Ascending aorta (tissue), 2 donors: ENCODE measurements at regions not wholly inside any gene's neighbourhood (a gene's known extent, or its start where the extent isn't known, plus 50 kb on each side); places are given as distances from the start of the nearest gene placed in this dataset.

Source experiments
- DNase-seq, 2 donors: peaks; one replicate each; pipeline ENCODE4 v3.0.0-alpha.2; 2019; ENCODE audit warnings: low spot score in 2 of 2
- H3K27ac ChIP-seq, 2 donors: fragments of 200-600 bp; sonication (generic); one replicate each; pipeline ENCODE4 v1.5.1; 2016 to 2017; ENCODE audit warnings: mild to moderate bottlenecking in 1 of 2
- H3K27me3 ChIP-seq: fragments of 200-600 bp; sonication (generic); one replicate; pipeline ENCODE4 v1.5.1; 2017
- H3K36me3 ChIP-seq, 2 donors: fragments of 200-600 bp; sonication (generic); one replicate each; pipeline ENCODE4 v1.5.1; 2016
- H3K4me1 ChIP-seq, 2 donors: fragments of 200-600 bp; sonication (generic); one replicate each; pipeline ENCODE4 v1.5.1; 2016 to 2017; ENCODE audit warnings: mild to moderate bottlenecking in 1 of 2
- H3K4me3 ChIP-seq, 2 donors: fragments of 200-600 bp; sonication (generic); one replicate each; pipeline ENCODE4 v1.5.1; 2016 to 2017; ENCODE audit warnings: mild to moderate bottlenecking in 1 of 2
- H3K9me3 ChIP-seq, 2 donors: fragments of 200-600 bp; sonication (generic); one replicate each; pipeline ENCODE4 v1.5.1; 2016
- CTCF ChIP-seq, 3 experiments: fragments of 200-600 bp in 2 of 3; fragments of 450-650 bp in 1 of 3; sonication (generic) in 2 of 3; IDR thresholded peaks; one replicate each; pipeline ENCODE4 v1.5.1; 2016 to 2019; ENCODE audit warnings: antibody characterized with exemption in 3 of 3, mild to moderate bottlenecking in 1 of 3, moderate library complexity in 1 of 3
- intact Hi-C: fragments of 100-400 bp; cut with DNase I; formaldehyde crosslinking; loops from one replicate; pipeline ENCODE4 v1.15.1; 2023

DNA sequence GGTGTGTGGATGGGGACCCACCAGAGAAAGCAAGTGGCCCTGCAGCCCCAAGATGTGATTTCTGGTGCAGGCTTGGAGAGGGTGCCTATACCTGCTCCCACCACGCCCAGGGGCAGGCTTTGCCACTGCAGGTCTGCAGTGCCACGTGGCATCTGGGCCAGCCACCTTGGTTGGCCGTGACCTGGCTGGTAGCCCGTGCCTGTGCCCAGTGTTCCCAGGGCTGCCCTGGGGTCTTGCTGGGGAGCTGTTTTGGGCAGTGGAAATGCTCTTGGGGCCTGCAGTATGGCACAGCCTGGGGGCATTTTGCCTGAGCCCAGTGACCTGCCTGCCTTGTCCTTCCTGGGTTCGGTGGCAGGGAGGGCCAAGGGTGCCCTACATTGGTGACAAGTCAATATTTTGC is 203.4 kb downstream of the UBE3A start:
- Histone ChIP-seq H3K27ac (no peak overlapping the region), H3K27me3 (no peaks in the 10 kb centered on the region), H3K36me3 (no peaks in the 10 kb centered on the region), H3K9me3 (peaks cover 0 to 6% of the 10 kb centered on the region in 2 donors), H3K4me3 (no peak overlapping the region), H3K4me1 (no peaks in the 10 kb centered on the region)
- TF ChIP-seq CTCF (IDR thresholded peaks at IDR 0.05), result no peak
- intact Hi-C loops, result no loop called here
- DNase-seq, result no peak

DNA sequence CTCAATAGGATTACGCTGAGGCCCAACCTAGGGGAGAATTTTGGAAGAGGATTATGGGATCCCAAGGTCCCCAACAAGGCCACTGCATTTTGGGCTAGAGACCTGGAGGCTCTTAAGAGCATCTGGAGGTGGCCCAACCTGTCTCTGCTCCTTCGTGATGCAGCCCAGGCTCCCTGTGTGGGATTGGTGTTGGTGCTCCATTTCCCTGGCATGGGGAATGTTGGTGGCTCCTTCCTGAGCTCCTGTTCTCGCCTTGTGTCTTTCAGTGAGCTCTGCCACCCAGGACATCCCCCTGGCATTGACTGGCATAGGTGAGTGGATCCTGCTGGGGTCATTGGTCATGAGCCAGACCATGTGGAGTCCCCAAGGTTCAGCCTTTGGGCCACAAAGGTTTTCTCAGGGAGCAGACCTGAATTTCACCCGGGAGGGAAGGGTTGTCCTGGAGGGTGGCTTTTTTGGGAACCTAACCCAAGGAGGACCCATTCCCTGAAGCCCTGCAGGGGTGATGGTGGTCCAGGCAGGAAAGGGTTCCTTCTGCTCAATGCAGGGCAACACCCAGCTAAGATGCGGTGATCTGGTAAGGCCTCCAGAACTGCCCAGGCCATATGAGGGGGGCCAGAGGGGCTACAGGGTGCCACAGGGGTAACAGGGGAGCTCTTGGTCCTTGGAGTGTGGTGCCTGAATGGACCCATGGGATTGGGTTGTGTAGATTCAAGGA is 202.5 kb downstream of the UBE3A start:
- no peaks in the 10 kb centered on the region for H3K4me1 ChIP-seq
- no peaks in the 10 kb centered on the region for H3K27me3 ChIP-seq
- TF ChIP-seq CTCF (IDR thresholded peaks at IDR 0.05), result no peak
- DNase-seq, result no peak
- H3K36me3 ChIP-seq, result no peaks in the 10 kb centered on the region
- peaks cover 0 to 6% of the 10 kb centered on the region in 2 donors for H3K9me3 ChIP-seq
- intact Hi-C loops, result no loop called here
- H3K4me3 ChIP-seq, result no peak overlapping the region
- no peak overlapping the region for H3K27ac ChIP-seq

DNA sequence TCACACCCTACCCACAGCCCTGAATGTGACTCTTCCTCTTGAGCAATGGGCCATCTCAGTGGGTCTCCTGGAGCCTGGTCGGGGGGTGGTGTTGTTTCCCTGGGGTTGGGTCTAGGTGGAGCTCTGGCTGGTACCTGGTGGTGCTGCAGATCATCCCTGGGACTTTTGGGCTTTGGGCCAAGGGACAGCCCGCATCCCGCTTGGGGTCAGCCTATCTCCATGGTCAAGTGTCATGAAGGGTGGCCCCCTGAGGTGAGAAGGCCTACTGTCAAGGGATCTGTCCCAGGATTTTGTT is 202.0 kb downstream of the UBE3A start:
- Histone ChIP-seq H3K4me3 (no peak overlapping the region), H3K36me3 (no peaks in the 10 kb centered on the region), H3K27me3 (no peaks in the 10 kb centered on the region), H3K27ac (no peak overlapping the region), H3K4me1 (no peaks in the 10 kb centered on the region), H3K9me3 (peaks cover 0 to 6% of the 10 kb centered on the region in 2 donors)
- TF ChIP-seq CTCF (IDR thresholded peaks at IDR 0.05), result no peak
- intact Hi-C loops, result no loop called here
- no peak for DNase-seq

DNA sequence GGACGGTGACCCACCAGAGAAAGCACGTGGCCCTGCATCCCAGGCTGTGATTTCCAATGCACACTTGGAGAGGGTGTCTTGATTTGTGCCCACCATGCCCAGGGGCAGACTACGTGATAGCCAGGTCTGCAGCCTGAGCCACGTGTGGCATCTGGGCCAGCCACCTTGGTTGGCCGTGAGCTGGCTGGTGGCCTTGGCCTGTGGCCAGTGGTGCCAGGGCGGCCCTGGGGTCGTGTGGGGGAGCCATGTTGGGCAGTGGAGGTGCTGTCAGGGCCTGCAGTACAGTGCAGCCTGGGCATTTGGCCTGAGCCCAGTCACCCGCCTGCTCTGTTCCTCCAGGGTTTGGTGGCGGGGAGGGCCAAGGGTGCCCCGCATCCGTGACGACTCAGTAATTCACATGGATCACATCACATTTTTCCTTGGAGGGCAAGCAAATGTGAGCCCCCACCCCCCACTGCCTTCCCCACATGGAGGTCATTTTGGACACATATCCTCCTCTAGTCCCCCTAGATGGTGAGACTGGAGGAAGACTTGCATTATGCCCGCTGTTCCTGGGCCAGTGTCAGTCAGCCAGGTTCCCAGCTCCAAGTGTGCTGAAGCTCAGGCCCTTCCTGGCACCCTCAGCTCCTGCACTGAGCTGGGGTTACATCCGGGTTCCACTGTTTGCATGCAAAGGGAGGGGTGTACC is 201.4 kb downstream of the UBE3A start:
- Histone ChIP-seq H3K27ac (no peak overlapping the region), H3K4me1 (no peaks in the 10 kb centered on the region), H3K27me3 (no peaks in the 10 kb centered on the region), H3K9me3 (peaks cover 0 to 10% of the 10 kb centered on the region in 2 donors), H3K4me3 (no peak overlapping the region), H3K36me3 (no peaks in the 10 kb centered on the region)
- intact Hi-C loops, result no loop called here
- no peak for TF ChIP-seq CTCF (IDR thresholded peaks at IDR 0.05)
- no peak for DNase-seq

DNA sequence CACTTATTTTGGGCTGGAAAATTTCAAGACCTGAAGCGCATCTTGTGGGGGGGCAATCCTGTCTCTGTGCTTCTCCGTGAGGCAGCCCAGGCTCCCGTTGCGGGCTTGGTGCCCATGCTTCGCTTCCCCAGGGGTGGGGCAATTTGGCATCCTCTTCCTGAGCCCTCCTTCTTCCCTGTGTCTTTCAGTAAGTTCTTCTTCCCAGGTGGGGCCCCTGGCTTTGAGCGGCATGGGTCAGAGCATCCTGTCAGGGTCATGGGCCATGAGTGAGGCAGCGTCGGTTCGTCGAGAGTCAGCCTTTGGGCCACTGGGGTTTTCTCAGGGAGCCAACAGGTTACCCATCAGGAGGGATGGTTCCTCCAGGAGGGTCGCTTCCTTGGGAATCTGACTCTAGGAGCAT is 200.7 kb downstream of the UBE3A start:
- H3K27ac ChIP-seq, result no peak overlapping the region
- no peaks in the 10 kb centered on the region for H3K36me3 ChIP-seq
- intact Hi-C loops, result no loop called here
- no peak for DNase-seq
- TF ChIP-seq CTCF (IDR thresholded peaks at IDR 0.05), result no peak
- H3K4me3 ChIP-seq, result no peak overlapping the region
- H3K27me3 ChIP-seq, result no peaks in the 10 kb centered on the region
- H3K9me3 ChIP-seq, result peaks cover 0 to 11% of the 10 kb centered on the region in 2 donors
- no peaks in the 10 kb centered on the region for H3K4me1 ChIP-seq
